PC-9 (cell line): ENCODE measurements at regions not wholly inside any gene's neighbourhood (a gene's known extent, or its start where the extent isn't known, plus 50 kb on each side); places are given as distances from the start of the nearest gene placed in this dataset.

Source experiments
- BruUV-seq: library from RNA; stranded (reverse); fragments of 400-500 nt; replicated peaks from 2 replicates; lab custom pipeline; 2021; lab: Mats Ljungman, UMichigan
- CTCF ChIA-PET: fragments of 300-600 bp; sonication (Branson Sonifier 250); formaldehyde crosslinking; loops from one replicate; lab custom pipeline; 2022; ENCODE audit warnings: antibody characterized with exemption; lab: Charles Lee
- POLR2A ChIA-PET: fragments of 300-600 bp; sonication (Branson Sonifier 250); formaldehyde crosslinking; loops from one replicate; lab custom pipeline; 2022; ENCODE audit warnings: antibody characterized with exemption; ENCODE audit not compliant: unreplicated experiment; lab: Charles Lee
- DNase-seq, 2 experiments: peaks; one replicate each; pipeline versions ENCODE4 v3.0.0 to v3.0.0-alpha.2; 2015 to 2022; ENCODE audit warnings: mixed read lengths in 1 of 2
- H2AFZ ChIP-seq: fragments of 200-600 bp; sonication (generic); 2 replicates; pipeline ENCODE4 v1.8.1; 2017; ENCODE audit warnings: antibody characterized with exemption
- H3F3A ChIP-seq: fragments of 200-600 bp; sonication (generic); 2 replicates; pipeline ENCODE4 v1.8.1; 2017; ENCODE audit warnings: antibody characterized with exemption, mild to moderate bottlenecking, low read depth; ENCODE audit not compliant: insufficient read depth
- H3K27ac ChIP-seq: fragments of 200-600 bp; sonication (generic); 2 replicates; pipeline ENCODE4 v1.6.1; 2016; ENCODE audit warnings: mixed run types
- H3K27me3 ChIP-seq: fragments of 200-600 bp; sonication (generic); 2 replicates; pipeline ENCODE4 v1.6.1; 2016; ENCODE audit warnings: low read depth, mixed run types; ENCODE audit not compliant: insufficient read depth
- H3K36me3 ChIP-seq: fragments of 200-600 bp; sonication (generic); 2 replicates; pipeline ENCODE4 v1.6.1; 2016; ENCODE audit warnings: low read depth, mixed run types
- H3K4me1 ChIP-seq: fragments of 200-600 bp; sonication (generic); replicated peaks from 2 replicates; pipeline ENCODE4 v1.6.1; 2016; ENCODE audit warnings: mixed run types; ENCODE audit not compliant: insufficient read depth
- H3K4me2 ChIP-seq: fragments of 200-600 bp; sonication (generic); 2 replicates; pipeline ENCODE4 v1.6.1; 2017; ENCODE audit warnings: mixed run types
- H3K4me3 ChIP-seq: fragments of 200-600 bp; sonication (generic); 2 replicates; pipeline ENCODE4 v1.6.1; 2016; ENCODE audit warnings: mixed run types
- H3K79me2 ChIP-seq: fragments of 200-600 bp; sonication (generic); 2 replicates; pipeline ENCODE4 v1.6.1; 2017; ENCODE audit warnings: low read depth, mixed run types
- H3K9me2 ChIP-seq: fragments of 200-600 bp; sonication (generic); 2 replicates; pipeline ENCODE4 v1.8.1; 2017; ENCODE audit warnings: mild to moderate bottlenecking; ENCODE audit not compliant: insufficient read depth
- H3K9me3 ChIP-seq: fragments of 200-600 bp; sonication (generic); 2 replicates; pipeline ENCODE4 v1.8.1; 2016; ENCODE audit warnings: low read depth; ENCODE audit not compliant: insufficient read depth
- H4K20me1 ChIP-seq: fragments of 200-600 bp; sonication (generic); 2 replicates; pipeline ENCODE4 v1.8.1; 2017; ENCODE audit not compliant: insufficient read depth
- EZH2 ChIP-seq: fragments of 200-600 bp; sonication (generic); IDR thresholded peaks from 2 replicates; pipeline ENCODE4 v1.8.0; 2017; ENCODE audit warnings: antibody characterized with exemption, low read depth
- intact Hi-C: fragments of 100-400 bp; cut with micrococcal nuclease; formaldehyde crosslinking; loops from one replicate; pipeline ENCODE4 v1.10.0; 2022; ENCODE audit not compliant: unreplicated experiment
- TF ChIP-seq, protein P1 (sequence below): fragments of 200-600 bp; sonication (generic); conservative IDR thresholded peaks from 2 replicates; pipeline ENCODE4 v1.6.1; 2017; ENCODE audit warnings: mixed run types, antibody characterized with exemption, mild to moderate bottlenecking, moderate library complexity

DNA sequence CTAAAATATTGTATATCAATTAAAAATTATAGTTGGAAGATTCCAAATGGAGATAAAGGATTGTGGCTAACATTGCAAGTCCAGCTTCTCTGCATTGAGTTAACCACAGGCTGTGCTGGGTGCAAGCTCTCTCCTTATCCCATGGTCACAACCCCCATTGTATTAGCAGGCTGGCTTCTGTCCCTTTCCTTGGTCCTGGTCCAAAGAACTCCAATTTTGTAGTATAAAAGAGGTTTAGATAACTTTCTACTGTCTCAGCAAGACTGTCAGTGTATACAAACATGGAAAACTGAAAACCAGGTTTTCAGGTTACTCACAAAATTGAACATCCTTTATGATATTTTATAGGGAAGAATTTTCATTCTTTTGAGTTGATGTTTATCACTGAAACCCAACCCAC, 76.6 kb upstream of the HS3ST3A1 start:
- Histone ChIP-seq H3K9me2 (no peaks in the 10 kb centered on the region), H3K27ac (no peak overlapping the region), H3K27me3 (no peaks in the 10 kb centered on the region), H3F3A (no peaks in the 10 kb centered on the region), H3K9me3 (no peaks in the 10 kb centered on the region), H3K4me2 (no peak overlapping the region), H4K20me1 (no peaks in the 10 kb centered on the region), H2AFZ (no peak overlapping the region), H3K36me3 (no peaks in the 10 kb centered on the region), H3K79me2 (no peaks in the 10 kb centered on the region), H3K4me1 (no peaks in the 10 kb centered on the region), H3K4me3 (no peak overlapping the region)
- BruUV-seq = no TSS peak
- no peak for DNase-seq
- CTCF ChIA-PET = no interaction called here
- TF ChIP-seq, protein P1, sequence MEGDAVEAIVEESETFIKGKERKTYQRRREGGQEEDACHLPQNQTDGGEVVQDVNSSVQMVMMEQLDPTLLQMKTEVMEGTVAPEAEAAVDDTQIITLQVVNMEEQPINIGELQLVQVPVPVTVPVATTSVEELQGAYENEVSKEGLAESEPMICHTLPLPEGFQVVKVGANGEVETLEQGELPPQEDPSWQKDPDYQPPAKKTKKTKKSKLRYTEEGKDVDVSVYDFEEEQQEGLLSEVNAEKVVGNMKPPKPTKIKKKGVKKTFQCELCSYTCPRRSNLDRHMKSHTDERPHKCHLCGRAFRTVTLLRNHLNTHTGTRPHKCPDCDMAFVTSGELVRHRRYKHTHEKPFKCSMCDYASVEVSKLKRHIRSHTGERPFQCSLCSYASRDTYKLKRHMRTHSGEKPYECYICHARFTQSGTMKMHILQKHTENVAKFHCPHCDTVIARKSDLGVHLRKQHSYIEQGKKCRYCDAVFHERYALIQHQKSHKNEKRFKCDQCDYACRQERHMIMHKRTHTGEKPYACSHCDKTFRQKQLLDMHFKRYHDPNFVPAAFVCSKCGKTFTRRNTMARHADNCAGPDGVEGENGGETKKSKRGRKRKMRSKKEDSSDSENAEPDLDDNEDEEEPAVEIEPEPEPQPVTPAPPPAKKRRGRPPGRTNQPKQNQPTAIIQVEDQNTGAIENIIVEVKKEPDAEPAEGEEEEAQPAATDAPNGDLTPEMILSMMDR = no peak
- TF ChIP-seq EZH2 = no peak
- POLR2A ChIA-PET = no interaction called here
- intact Hi-C loops = no loop called here

DNA sequence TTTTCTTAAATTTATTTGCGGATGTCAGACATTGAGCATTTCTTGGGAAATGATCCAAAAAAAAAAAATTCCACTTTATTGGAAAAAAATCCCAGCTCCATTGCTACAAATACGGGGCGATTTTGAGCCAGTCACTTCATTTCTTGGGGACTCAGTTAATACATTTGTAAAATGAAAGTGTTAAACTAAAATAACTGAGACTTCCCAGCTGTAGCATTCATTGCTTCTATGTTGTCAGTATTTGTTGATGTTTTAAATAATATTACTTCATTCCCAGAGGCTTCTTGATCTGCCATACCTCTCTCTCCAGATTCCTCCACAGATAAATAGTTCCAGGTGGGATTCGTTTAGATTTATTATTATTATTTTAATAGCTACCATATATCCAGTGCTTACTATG, 77.1 kb upstream of the HS3ST3A1 start:
- H4K20me1 ChIP-seq = no peaks in the 10 kb centered on the region
- H3F3A ChIP-seq = no peaks in the 10 kb centered on the region
- intact Hi-C loops = no loop called here
- no peaks in the 10 kb centered on the region for H3K9me3 ChIP-seq
- H3K27ac ChIP-seq = no peak overlapping the region
- no peaks in the 10 kb centered on the region for H3K9me2 ChIP-seq
- H3K4me2 ChIP-seq = no peak overlapping the region
- ChIA-PET POLR2A (no interaction called here), CTCF (no interaction called here)
- no peaks in the 10 kb centered on the region for H3K79me2 ChIP-seq
- no peaks in the 10 kb centered on the region for H3K27me3 ChIP-seq
- DNase-seq = no peak
- H3K36me3 ChIP-seq = no peaks in the 10 kb centered on the region
- no peak overlapping the region for H2AFZ ChIP-seq
- no peak overlapping the region for H3K4me3 ChIP-seq
- H3K4me1 ChIP-seq = no peaks in the 10 kb centered on the region
- TF ChIP-seq, protein P1 = no peak
- no peak for TF ChIP-seq EZH2
- no TSS peak for BruUV-seq

DNA sequence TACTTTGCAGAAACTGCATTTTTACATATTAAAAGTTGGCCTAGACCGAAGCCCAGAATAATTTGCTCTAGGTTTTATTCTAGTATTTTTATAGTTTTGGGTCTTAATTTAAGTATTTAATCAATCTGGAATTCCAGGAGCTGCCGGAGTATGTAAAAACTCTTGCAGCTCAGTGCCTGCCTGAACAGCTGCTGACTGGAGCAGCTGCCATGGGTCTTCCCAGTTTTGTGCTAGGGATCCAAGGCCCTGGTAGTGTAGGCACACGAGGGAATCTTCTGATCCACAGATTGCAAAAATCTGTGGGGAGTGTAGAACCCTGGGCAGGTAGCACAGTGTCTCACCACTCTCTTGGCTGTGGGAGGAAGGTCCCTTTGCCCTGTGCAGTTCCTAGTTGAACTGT, 87.0 kb upstream of the HS3ST3A1 start:
- CTCF ChIA-PET = no interaction called here
- Histone ChIP-seq H3K27me3 (no peaks in the 10 kb centered on the region), H3K4me2 (no peak overlapping the region), H2AFZ (no peak overlapping the region), H3K4me3 (no peak overlapping the region), H3K27ac (no peak overlapping the region), H4K20me1 (no peaks in the 10 kb centered on the region), H3F3A (no peaks in the 10 kb centered on the region), H3K79me2 (no peaks in the 10 kb centered on the region), H3K4me1 (no peaks in the 10 kb centered on the region), H3K9me3 (no peaks in the 10 kb centered on the region), H3K36me3 (no peaks in the 10 kb centered on the region), H3K9me2 (no peaks in the 10 kb centered on the region)
- no peak for DNase-seq
- intact Hi-C loops = no loop called here
- BruUV-seq = no TSS peak
- POLR2A ChIA-PET = no interaction called here
- TF ChIP-seq, protein P1 = no peak
- TF ChIP-seq EZH2 = no peak
